Keratinocyte (primary cell): ENCODE measurements at regions not wholly inside any gene's neighbourhood (a gene's known extent, or its start where the extent isn't known, plus 50 kb on each side); places are given as distances from the start of the nearest gene placed in this dataset.

Experiments
- DNase-seq: peaks from one replicate; pipeline ENCODE4 v3.0.0-alpha.2; 2011; ENCODE audit warnings: low read depth, missing footprints, low spot score
- FAIRE-seq: peaks from 2 replicates; lab custom pipeline; 2011; peaks lifted over from hg19 to GRCh38; lab: Jason Lieb, UNC
- H2AFZ ChIP-seq: 2 replicates; pipeline ENCODE4 v1.6.0; 2012; ENCODE audit warnings: low read length, control low read depth, inconsistent platforms; ENCODE audit not compliant: control insufficient read depth
- H3K27ac ChIP-seq: 2 replicates; pipeline ENCODE4 v1.5.1; 2011; ENCODE audit warnings: low read length; ENCODE audit not compliant: control insufficient read depth, insufficient read depth
- H3K27me3 ChIP-seq: 3 replicates; pipeline ENCODE4 v1.6.0; 2011; ENCODE audit warnings: low read length; ENCODE audit not compliant: control insufficient read depth, insufficient read depth; ENCODE audit errors: extremely low read depth
- H3K36me3 ChIP-seq, 2 experiments: 2 replicates in 1 of 2; 3 replicates in 1 of 2; pipeline ENCODE4 v1.5.1; 2011; ENCODE audit warnings: low read length in 2 of 2, mild to moderate bottlenecking in 1 of 2; ENCODE audit not compliant: control insufficient read depth in 2 of 2, insufficient read depth in 2 of 2; ENCODE audit errors: extremely low read depth in 1 of 2
- H3K4me1 ChIP-seq: 3 replicates; pipeline ENCODE4 v1.5.1; 2011; ENCODE audit warnings: low read length; ENCODE audit not compliant: control insufficient read depth, insufficient read depth; ENCODE audit errors: extremely low read depth
- H3K4me2 ChIP-seq: 3 replicates; pipeline ENCODE4 v1.6.0; 2011; ENCODE audit warnings: low read depth, low read length; ENCODE audit not compliant: control insufficient read depth, insufficient read depth; ENCODE audit errors: extremely low read depth
- H3K4me3 ChIP-seq, 3 experiments: fragments of 200-600 bp in 1 of 3; sonication (generic) in 1 of 3; 2 replicates in 2 of 3; 3 replicates in 1 of 3; pipeline ENCODE4 v1.5.1; 2011 to 2016; ENCODE audit warnings: low read length in 3 of 3, mild to moderate bottlenecking in 3 of 3, control low read depth in 2 of 3, inconsistent platforms in 1 of 3, low read depth in 1 of 3, mixed read lengths in 1 of 3, mixed run types in 1 of 3, moderate library complexity in 1 of 3; ENCODE audit not compliant: control insufficient read depth in 2 of 3, insufficient read depth in 2 of 3; ENCODE audit errors: extremely low read depth in 1 of 3
- H3K79me2 ChIP-seq: 2 replicates; pipeline ENCODE4 v1.6.0; 2012; ENCODE audit warnings: low read length; ENCODE audit not compliant: control insufficient read depth, insufficient read depth
- H3K9ac ChIP-seq: 3 replicates; pipeline ENCODE4 v1.6.0; 2011; ENCODE audit warnings: low read length; ENCODE audit not compliant: control insufficient read depth, insufficient read depth; ENCODE audit errors: extremely low read depth
- H3K9me1 ChIP-seq: 3 replicates; pipeline ENCODE4 v1.6.0; 2011; ENCODE audit warnings: low read length; ENCODE audit not compliant: control insufficient read depth, insufficient read depth; ENCODE audit errors: extremely low read depth
- H3K9me3 ChIP-seq: 2 replicates; pipeline ENCODE4 v1.5.1; 2012; ENCODE audit warnings: low read depth, low read length; ENCODE audit not compliant: control insufficient read depth
- H4K20me1 ChIP-seq: 3 replicates; pipeline ENCODE4 v1.6.0; 2011; ENCODE audit warnings: low read length; ENCODE audit not compliant: control insufficient read depth, insufficient read depth; ENCODE audit errors: extremely low read depth
- EZH2 ChIP-seq: IDR thresholded peaks from one replicate; pipeline ENCODE4 v1.6.1; 2012; ENCODE audit warnings: inconsistent platforms, mild to moderate bottlenecking, low read length, moderate library complexity
- dilution Hi-C: fragments of 300-500 bp; cut with MboI; formaldehyde crosslinking; loops from one replicate; pipeline ENCODE4 v1.7.0; 2020; ENCODE audit warnings: low sequenced_read_pairs; ENCODE audit not compliant: extremely low pct_ligation_motif_present
- TF ChIP-seq, protein P1 (sequence below), 3 experiments: IDR thresholded peaks in 1 of 3; conservative IDR thresholded peaks in 1 of 3; optimal IDR thresholded peaks in 1 of 3; 2 replicates in 2 of 3; 3 replicates in 1 of 3; pipeline versions ENCODE3 to v1.5.1; 2011; ENCODE audit warnings: low read length in 3 of 3, mild to moderate bottlenecking in 3 of 3, moderate library complexity in 2 of 3, control low read depth in 1 of 3, inconsistent platforms in 1 of 3; ENCODE audit not compliant: insufficient read depth in 2 of 3; ENCODE audit errors: extremely low read depth in 1 of 3

DNA sequence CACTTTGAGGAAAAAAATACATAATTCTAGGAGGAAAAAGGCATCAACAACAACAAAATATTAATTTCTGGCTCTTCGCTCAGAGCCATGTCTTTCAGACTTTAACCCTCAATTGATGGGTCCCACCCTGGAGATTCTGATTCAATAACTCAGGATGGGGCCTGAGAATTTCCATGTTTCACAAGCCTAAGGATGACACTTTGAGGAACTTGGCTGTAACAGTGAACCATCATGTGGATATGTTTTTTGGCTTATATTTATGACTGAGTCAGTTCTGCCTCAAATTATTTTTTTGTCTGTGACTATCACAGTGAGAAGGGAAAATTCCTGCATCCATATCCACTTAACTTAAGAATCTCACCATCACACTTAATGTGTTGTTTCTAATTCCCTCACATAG is 504.6 kb downstream of the RASEF start:
- FAIRE-seq: no peak
- no peak overlapping the region for H3K9ac ChIP-seq
- no peak for TF ChIP-seq EZH2
- TF ChIP-seq, protein P1, sequence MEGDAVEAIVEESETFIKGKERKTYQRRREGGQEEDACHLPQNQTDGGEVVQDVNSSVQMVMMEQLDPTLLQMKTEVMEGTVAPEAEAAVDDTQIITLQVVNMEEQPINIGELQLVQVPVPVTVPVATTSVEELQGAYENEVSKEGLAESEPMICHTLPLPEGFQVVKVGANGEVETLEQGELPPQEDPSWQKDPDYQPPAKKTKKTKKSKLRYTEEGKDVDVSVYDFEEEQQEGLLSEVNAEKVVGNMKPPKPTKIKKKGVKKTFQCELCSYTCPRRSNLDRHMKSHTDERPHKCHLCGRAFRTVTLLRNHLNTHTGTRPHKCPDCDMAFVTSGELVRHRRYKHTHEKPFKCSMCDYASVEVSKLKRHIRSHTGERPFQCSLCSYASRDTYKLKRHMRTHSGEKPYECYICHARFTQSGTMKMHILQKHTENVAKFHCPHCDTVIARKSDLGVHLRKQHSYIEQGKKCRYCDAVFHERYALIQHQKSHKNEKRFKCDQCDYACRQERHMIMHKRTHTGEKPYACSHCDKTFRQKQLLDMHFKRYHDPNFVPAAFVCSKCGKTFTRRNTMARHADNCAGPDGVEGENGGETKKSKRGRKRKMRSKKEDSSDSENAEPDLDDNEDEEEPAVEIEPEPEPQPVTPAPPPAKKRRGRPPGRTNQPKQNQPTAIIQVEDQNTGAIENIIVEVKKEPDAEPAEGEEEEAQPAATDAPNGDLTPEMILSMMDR (optimal IDR thresholded peaks at IDR 0.05 in 1 of 3, IDR thresholded peaks at IDR 0.05 in 1 of 3, conservative IDR thresholded peaks at IDR 0.05 in 1 of 3; ENCODE audit: extremely low read depth in 1 of 3, insufficient read depth in 2 of 3, low read length in 3 of 3): no peak
- H3K79me2 ChIP-seq: no peaks in the 10 kb centered on the region
- H3K9me1 ChIP-seq: no peaks in the 10 kb centered on the region
- peaks cover 4% of the 10 kb centered on the region for H3K4me1 ChIP-seq
- H4K20me1 ChIP-seq: no peaks in the 10 kb centered on the region
- H3K4me2 ChIP-seq: no peak overlapping the region
- no peak overlapping the region for H3K4me3 ChIP-seq
- dilution Hi-C loops: no loop called here
- no peak overlapping the region for H2AFZ ChIP-seq
- H3K27ac ChIP-seq: no peak overlapping the region
- no peaks in the 10 kb centered on the region for H3K9me3 ChIP-seq
- DNase-seq: no peak
- H3K36me3 ChIP-seq: no peaks in the 10 kb centered on the region
- no peaks in the 10 kb centered on the region for H3K27me3 ChIP-seq

DNA sequence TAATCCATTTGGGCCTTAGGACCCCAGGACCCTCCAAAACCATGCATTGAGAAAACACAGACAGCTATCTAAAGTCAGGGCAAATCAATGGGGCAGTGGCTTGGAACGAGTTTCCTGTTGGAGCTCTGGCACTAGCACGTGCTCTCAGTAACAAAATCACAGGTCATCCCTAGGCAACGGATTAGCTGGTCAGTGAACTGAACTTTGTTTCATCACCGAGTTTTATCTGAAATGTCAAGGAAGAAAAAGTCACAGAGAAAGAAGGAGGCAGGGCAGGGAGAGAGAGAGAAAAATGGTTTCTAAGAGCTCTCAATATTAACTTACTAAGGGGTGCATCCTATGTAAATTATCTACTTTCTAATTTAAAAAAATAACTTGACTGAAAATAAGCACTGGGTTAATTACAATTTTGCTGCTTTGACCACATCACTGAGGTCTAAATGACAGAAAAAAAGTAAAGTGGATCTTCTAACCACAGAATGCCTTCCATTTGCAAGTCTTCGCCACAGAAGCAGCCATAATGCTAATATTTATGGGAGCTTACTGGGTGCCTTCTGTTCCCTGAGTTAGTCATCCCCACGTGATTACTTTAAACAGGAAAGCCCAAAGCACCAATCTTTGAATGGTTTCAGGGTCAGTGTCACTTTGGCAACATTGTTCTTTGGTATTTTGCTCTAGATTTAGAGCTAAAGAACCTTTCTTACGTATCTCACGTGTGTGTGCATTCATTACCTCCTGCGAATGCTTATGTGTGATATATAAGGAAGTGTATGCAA is 503.9 kb downstream of the RASEF start:
- TF ChIP-seq, protein P1 (optimal IDR thresholded peaks at IDR 0.05 in 1 of 3, IDR thresholded peaks at IDR 0.05 in 1 of 3, conservative IDR thresholded peaks at IDR 0.05 in 1 of 3; ENCODE audit: extremely low read depth in 1 of 3, insufficient read depth in 2 of 3, low read length in 3 of 3): no peak
- TF ChIP-seq EZH2: no peak
- Histone ChIP-seq H3K9me3 (no peaks in the 10 kb centered on the region), H3K36me3 (no peaks in the 10 kb centered on the region), H3K9me1 (no peaks in the 10 kb centered on the region), H3K9ac (no peak overlapping the region), H3K79me2 (no peaks in the 10 kb centered on the region), H3K4me1 (no peaks in the 10 kb centered on the region), H3K4me2 (no peak overlapping the region), H3K27me3 (no peaks in the 10 kb centered on the region), H3K4me3 (no peak overlapping the region), H2AFZ (no peak overlapping the region), H4K20me1 (no peaks in the 10 kb centered on the region), H3K27ac (no peak overlapping the region)
- dilution Hi-C loops: no loop called here
- FAIRE-seq (no peak), DNase-seq (no peak)
